H1 (cell line): ENCODE measurements at regions not wholly inside any gene's neighbourhood (a gene's known extent, or its start where the extent isn't known, plus 50 kb on each side); places are given as distances from the start of the nearest gene placed in this dataset.

ENCODE experiments used
- TF ChIP-seq, protein P1 (sequence below): fragments of 300-600 bp; sonication (generic); IDR thresholded peaks from 2 replicates; pipeline ENCODE4 v1.7.1; 2012; ENCODE audit warnings: low read length, moderate library complexity, mild to moderate bottlenecking, inconsistent platforms; ENCODE audit not compliant: insufficient replicate concordance

GRCh38 chr3:153980252-153980590, 141.0 kb upstream of the ARHGEF26 start (continued):
- TF ChIP-seq, protein P1, sequence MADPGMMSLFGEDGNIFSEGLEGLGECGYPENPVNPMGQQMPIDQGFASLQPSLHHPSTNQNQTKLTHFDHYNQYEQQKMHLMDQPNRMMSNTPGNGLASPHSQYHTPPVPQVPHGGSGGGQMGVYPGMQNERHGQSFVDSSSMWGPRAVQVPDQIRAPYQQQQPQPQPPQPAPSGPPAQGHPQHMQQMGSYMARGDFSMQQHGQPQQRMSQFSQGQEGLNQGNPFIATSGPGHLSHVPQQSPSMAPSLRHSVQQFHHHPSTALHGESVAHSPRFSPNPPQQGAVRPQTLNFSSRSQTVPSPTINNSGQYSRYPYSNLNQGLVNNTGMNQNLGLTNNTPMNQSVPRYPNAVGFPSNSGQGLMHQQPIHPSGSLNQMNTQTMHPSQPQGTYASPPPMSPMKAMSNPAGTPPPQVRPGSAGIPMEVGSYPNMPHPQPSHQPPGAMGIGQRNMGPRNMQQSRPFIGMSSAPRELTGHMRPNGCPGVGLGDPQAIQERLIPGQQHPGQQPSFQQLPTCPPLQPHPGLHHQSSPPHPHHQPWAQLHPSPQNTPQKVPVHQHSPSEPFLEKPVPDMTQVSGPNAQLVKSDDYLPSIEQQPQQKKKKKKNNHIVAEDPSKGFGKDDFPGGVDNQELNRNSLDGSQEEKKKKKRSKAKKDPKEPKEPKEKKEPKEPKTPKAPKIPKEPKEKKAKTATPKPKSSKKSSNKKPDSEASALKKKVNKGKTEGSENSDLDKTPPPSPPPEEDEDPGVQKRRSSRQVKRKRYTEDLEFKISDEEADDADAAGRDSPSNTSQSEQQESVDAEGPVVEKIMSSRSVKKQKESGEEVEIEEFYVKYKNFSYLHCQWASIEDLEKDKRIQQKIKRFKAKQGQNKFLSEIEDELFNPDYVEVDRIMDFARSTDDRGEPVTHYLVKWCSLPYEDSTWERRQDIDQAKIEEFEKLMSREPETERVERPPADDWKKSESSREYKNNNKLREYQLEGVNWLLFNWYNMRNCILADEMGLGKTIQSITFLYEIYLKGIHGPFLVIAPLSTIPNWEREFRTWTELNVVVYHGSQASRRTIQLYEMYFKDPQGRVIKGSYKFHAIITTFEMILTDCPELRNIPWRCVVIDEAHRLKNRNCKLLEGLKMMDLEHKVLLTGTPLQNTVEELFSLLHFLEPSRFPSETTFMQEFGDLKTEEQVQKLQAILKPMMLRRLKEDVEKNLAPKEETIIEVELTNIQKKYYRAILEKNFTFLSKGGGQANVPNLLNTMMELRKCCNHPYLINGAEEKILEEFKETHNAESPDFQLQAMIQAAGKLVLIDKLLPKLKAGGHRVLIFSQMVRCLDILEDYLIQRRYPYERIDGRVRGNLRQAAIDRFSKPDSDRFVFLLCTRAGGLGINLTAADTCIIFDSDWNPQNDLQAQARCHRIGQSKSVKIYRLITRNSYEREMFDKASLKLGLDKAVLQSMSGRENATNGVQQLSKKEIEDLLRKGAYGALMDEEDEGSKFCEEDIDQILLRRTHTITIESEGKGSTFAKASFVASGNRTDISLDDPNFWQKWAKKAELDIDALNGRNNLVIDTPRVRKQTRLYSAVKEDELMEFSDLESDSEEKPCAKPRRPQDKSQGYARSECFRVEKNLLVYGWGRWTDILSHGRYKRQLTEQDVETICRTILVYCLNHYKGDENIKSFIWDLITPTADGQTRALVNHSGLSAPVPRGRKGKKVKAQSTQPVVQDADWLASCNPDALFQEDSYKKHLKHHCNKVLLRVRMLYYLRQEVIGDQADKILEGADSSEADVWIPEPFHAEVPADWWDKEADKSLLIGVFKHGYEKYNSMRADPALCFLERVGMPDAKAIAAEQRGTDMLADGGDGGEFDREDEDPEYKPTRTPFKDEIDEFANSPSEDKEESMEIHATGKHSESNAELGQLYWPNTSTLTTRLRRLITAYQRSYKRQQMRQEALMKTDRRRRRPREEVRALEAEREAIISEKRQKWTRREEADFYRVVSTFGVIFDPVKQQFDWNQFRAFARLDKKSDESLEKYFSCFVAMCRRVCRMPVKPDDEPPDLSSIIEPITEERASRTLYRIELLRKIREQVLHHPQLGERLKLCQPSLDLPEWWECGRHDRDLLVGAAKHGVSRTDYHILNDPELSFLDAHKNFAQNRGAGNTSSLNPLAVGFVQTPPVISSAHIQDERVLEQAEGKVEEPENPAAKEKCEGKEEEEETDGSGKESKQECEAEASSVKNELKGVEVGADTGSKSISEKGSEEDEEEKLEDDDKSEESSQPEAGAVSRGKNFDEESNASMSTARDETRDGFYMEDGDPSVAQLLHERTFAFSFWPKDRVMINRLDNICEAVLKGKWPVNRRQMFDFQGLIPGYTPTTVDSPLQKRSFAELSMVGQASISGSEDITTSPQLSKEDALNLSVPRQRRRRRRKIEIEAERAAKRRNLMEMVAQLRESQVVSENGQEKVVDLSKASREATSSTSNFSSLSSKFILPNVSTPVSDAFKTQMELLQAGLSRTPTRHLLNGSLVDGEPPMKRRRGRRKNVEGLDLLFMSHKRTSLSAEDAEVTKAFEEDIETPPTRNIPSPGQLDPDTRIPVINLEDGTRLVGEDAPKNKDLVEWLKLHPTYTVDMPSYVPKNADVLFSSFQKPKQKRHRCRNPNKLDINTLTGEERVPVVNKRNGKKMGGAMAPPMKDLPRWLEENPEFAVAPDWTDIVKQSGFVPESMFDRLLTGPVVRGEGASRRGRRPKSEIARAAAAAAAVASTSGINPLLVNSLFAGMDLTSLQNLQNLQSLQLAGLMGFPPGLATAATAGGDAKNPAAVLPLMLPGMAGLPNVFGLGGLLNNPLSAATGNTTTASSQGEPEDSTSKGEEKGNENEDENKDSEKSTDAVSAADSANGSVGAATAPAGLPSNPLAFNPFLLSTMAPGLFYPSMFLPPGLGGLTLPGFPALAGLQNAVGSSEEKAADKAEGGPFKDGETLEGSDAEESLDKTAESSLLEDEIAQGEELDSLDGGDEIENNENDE, result no peak
- TF ChIP-seq, all 59 proteins: peak for 0
